A673 (cell line): ENCODE measurements at regions not wholly inside any gene's neighbourhood (a gene's known extent, or its start where the extent isn't known, plus 50 kb on each side); places are given as distances from the start of the nearest gene placed in this dataset.

Experiments
- BruUV-seq: library from RNA; stranded (reverse); fragments of 400-500 nt; replicated peaks from 2 replicates; lab custom pipeline; 2021; lab: Mats Ljungman, UMichigan
- CTCF ChIA-PET: fragments of 300-600 bp; sonication (Branson Sonifier 250); formaldehyde crosslinking; loops from one replicate; lab custom pipeline; 2022; ENCODE audit warnings: antibody characterized with exemption; lab: Charles Lee
- POLR2A ChIA-PET: fragments of 300-600 bp; sonication (Branson Sonifier 250); formaldehyde crosslinking; loops from one replicate; lab custom pipeline; 2022; ENCODE audit warnings: antibody characterized with exemption; ENCODE audit not compliant: low non-redundant PET; lab: Charles Lee
- DNase-seq: peaks from one replicate; pipeline ENCODE4 v3.0.0-alpha.2; 2015; ENCODE audit warnings: low spot score
- H3K27ac ChIP-seq: fragments of 200-600 bp; sonication (generic); 2 replicates; pipeline ENCODE4 v1.5.1; 2016; ENCODE audit warnings: mixed run types, low read depth, mild to moderate bottlenecking, mixed read lengths, antibody characterized with exemption, low read length; ENCODE audit not compliant: poor library complexity, severe bottlenecking
- H3K27me3 ChIP-seq: fragments of 200-600 bp; sonication (generic); replicated peaks from 2 replicates; pipeline ENCODE4 v1.6.1; 2017; ENCODE audit warnings: mixed run types, low read depth, mild to moderate bottlenecking, mixed read lengths, antibody characterized with exemption, low read length; ENCODE audit not compliant: insufficient read depth, poor library complexity
- H3K36me3 ChIP-seq: fragments of 200-600 bp; sonication (generic); 2 replicates; pipeline ENCODE4 v1.6.1; 2016; ENCODE audit warnings: mixed run types, mild to moderate bottlenecking, mixed read lengths, antibody characterized with exemption, low read length; ENCODE audit not compliant: insufficient read depth, poor library complexity, severe bottlenecking
- H3K4me1 ChIP-seq: fragments of 200-600 bp; sonication (generic); 2 replicates; pipeline ENCODE4 v1.6.1; 2017; ENCODE audit warnings: mixed run types, mild to moderate bottlenecking, mixed read lengths, antibody characterized with exemption, low read length; ENCODE audit not compliant: insufficient read depth, poor library complexity, severe bottlenecking
- H3K4me3 ChIP-seq: fragments of 200-600 bp; sonication (generic); 2 replicates; pipeline ENCODE4 v1.5.1; 2016; ENCODE audit warnings: low read depth, mixed run types, mild to moderate bottlenecking, mixed read lengths, low read length; ENCODE audit not compliant: poor library complexity, severe bottlenecking
- H3K9me3 ChIP-seq: fragments of 200-600 bp; sonication (generic); 2 replicates; pipeline ENCODE4 v1.6.1; 2016; ENCODE audit warnings: mixed run types, low read depth, mild to moderate bottlenecking, mixed read lengths, antibody characterized with exemption, low read length; ENCODE audit not compliant: poor library complexity, severe bottlenecking
- EZH2 ChIP-seq: fragments of 200-600 bp; sonication (generic); IDR thresholded peaks from 2 replicates; pipeline ENCODE4 v1.6.1; 2017; ENCODE audit warnings: borderline replicate concordance, low read depth, mild to moderate bottlenecking, mixed read lengths, antibody characterized with exemption, low read length; ENCODE audit not compliant: poor library complexity, severe bottlenecking
- intact Hi-C: fragments of 100-400 bp; cut with micrococcal nuclease; formaldehyde crosslinking; loops from one replicate; pipeline ENCODE4 v1.10.0; 2022; ENCODE audit not compliant: unreplicated experiment
- TF ChIP-seq, protein P1 (sequence below): fragments of 300-800, 200-600 bp; sonication (generic); conservative IDR thresholded peaks from 2 replicates; pipeline ENCODE4 v1.5.1; 2017; ENCODE audit warnings: low read depth, mild to moderate bottlenecking, antibody characterized with exemption, low read length, moderate library complexity, mixed read lengths

GRCh38 chr12:98259693-98260092, 255.7 kb upstream of the TMPO start:
- peaks cover 8% of the 10 kb centered on the region for H3K27me3 ChIP-seq
- intact Hi-C loops, result no loop called here
- no peak for DNase-seq
- no peak overlapping the region for H3K27ac ChIP-seq
- no peaks in the 10 kb centered on the region for H3K36me3 ChIP-seq
- ChIA-PET CTCF (no interaction called here), POLR2A (no interaction called here)
- no peak overlapping the region for H3K4me3 ChIP-seq
- no TSS peak for BruUV-seq
- no peaks in the 10 kb centered on the region for H3K4me1 ChIP-seq
- no peaks in the 10 kb centered on the region for H3K9me3 ChIP-seq
- TF ChIP-seq EZH2, result no peak
- TF ChIP-seq, protein P1, sequence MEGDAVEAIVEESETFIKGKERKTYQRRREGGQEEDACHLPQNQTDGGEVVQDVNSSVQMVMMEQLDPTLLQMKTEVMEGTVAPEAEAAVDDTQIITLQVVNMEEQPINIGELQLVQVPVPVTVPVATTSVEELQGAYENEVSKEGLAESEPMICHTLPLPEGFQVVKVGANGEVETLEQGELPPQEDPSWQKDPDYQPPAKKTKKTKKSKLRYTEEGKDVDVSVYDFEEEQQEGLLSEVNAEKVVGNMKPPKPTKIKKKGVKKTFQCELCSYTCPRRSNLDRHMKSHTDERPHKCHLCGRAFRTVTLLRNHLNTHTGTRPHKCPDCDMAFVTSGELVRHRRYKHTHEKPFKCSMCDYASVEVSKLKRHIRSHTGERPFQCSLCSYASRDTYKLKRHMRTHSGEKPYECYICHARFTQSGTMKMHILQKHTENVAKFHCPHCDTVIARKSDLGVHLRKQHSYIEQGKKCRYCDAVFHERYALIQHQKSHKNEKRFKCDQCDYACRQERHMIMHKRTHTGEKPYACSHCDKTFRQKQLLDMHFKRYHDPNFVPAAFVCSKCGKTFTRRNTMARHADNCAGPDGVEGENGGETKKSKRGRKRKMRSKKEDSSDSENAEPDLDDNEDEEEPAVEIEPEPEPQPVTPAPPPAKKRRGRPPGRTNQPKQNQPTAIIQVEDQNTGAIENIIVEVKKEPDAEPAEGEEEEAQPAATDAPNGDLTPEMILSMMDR, result no peak

DNA sequence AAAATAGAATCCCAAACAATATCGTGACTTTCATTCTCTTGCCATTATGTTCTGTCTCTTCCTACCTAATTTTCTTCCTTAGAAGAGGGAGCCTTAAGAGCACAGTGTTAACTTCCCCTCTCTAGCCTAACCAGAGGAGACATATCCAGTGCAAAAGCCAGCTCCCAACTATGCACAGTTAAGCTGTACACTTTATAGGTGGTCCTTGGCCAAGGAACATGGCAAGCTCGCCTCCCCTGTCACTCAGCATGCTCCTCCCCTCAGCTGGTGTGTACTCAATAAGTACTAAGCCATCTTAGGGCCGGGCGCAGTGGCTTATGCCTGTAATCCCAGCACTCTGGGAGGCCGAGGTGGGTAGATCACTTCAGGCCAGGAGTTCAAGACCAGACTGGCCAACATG, 255.1 kb upstream of the TMPO start:
- no peak overlapping the region for H3K4me3 ChIP-seq
- peaks cover 8% of the 10 kb centered on the region for H3K27me3 ChIP-seq
- DNase-seq, result no peak
- intact Hi-C loops, result no loop called here
- CTCF ChIA-PET, result no interaction called here
- no peaks in the 10 kb centered on the region for H3K4me1 ChIP-seq
- no peak for TF ChIP-seq EZH2
- TF ChIP-seq, protein P1, result no peak
- POLR2A ChIA-PET, result no interaction called here
- no peaks in the 10 kb centered on the region for H3K36me3 ChIP-seq
- no peaks in the 10 kb centered on the region for H3K9me3 ChIP-seq
- BruUV-seq, result no TSS peak
- no peak overlapping the region for H3K27ac ChIP-seq

- CTCF ChIA-PET, result no interaction called here
These were observed 252.5 kb upstream of the TMPO start for GRCh38 chr12:98262902-98263301.

More at GRCh38 chr12:98262902-98263301, 252.5 kb upstream of the TMPO start:
- intact Hi-C loops, result no loop called here
- POLR2A ChIA-PET, result no interaction called here
- Histone ChIP-seq H3K27me3 (peaks cover 3% of the 10 kb centered on the region), H3K4me3 (no peak overlapping the region), H3K9me3 (no peaks in the 10 kb centered on the region), H3K27ac (no peak overlapping the region), H3K36me3 (no peaks in the 10 kb centered on the region), H3K4me1 (no peaks in the 10 kb centered on the region)
- TF ChIP-seq, protein P1, result no peak
- TF ChIP-seq EZH2, result no peak
- peak; percentile 59 for DNase-seq
- BruUV-seq, result no TSS peak
